ENCODE measurements at regions not wholly inside any gene's neighbourhood (a gene's known extent, or its start where the extent isn't known, plus 50 kb on each side); places are given as distances from the start of the nearest gene placed in this dataset.

GRCh38 chr2:55751966-55752365, 58.3 kb upstream of the PNPT1 start:
- H3K27me3 ChIP-seq (ENCODE audit: control insufficient read depth, insufficient read depth, low read length): no peaks in the 10 kb centered on the region
- no peaks in the 10 kb centered on the region for H3K36me3 ChIP-seq (ENCODE audit: control insufficient read depth, insufficient read depth, low read length)
- CTCF ChIA-PET: no interaction called here
- TF ChIP-seq CTCF (IDR thresholded peaks at IDR 0.05; ENCODE audit: insufficient read depth, low read depth, low read length): no peak
- DNase-seq (ENCODE audit: low read depth): no peak
- POLR2A ChIA-PET: no interaction called here
- H3K4me3 ChIP-seq (ENCODE audit: low read depth, low read length): no peak overlapping the region

DNA sequence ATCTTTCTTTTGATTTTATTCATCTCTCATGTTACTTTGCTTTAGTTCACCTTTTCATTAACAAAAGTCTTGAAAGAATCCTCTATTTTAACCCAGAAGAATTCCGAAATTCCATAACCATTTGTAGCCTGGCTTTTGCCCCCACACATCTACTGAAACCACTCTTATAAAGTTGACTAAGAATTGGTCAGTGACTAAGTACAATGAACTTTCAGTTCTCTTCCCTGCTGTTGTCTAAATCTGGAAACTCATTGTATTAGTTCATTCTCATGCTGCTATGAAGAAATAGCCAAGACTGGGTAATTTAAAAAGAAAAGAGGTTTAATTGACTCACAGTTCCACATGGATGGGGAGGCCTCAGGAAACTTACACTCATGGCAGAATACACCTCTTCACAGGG, 49.9 kb upstream of the PNPT1 start:
- ChIA-PET POLR2A (no interaction called here), CTCF (no interaction called here)
- peak; percentile 56 for DNase-seq (ENCODE audit: low read depth)
- no peaks in the 10 kb centered on the region for H3K36me3 ChIP-seq (ENCODE audit: control insufficient read depth, insufficient read depth, low read length)
- no peak overlapping the region for H3K4me3 ChIP-seq (ENCODE audit: low read depth, low read length)
- no peak for TF ChIP-seq CTCF (IDR thresholded peaks at IDR 0.05; ENCODE audit: insufficient read depth, low read depth, low read length)
- no peaks in the 10 kb centered on the region for H3K27me3 ChIP-seq (ENCODE audit: control insufficient read depth, insufficient read depth, low read length)

Data from BJ (cell line).